SK-N-SH (cell line): ENCODE measurements at regions not wholly inside any gene's neighbourhood (a gene's known extent, or its start where the extent isn't known, plus 50 kb on each side); places are given as distances from the start of the nearest gene placed in this dataset.
"Not testable (repeated sequence)": the region's sequence is repeated elsewhere in the genome, so short reads cannot be mapped to it uniquely, and the experiment has no call there.

Experiments
- CTCF ChIA-PET: fragments of 300-600, 350-600 bp; formaldehyde crosslinking; extraction: SDS; loops from one replicate; lab custom pipeline; 2021; lab: Yijun Ruan, JAX
- POLR2A ChIA-PET: fragments of 350-600 bp; sonication (Branson Sonifier 250); formaldehyde crosslinking; extraction: SDS; loops from one replicate; lab custom pipeline; 2020; ENCODE audit warnings: antibody characterized with exemption, inconsistent platforms; lab: Yijun Ruan, JAX
- DNase-seq: peaks from one replicate; pipeline ENCODE4 v3.0.0; 2012
- H2AFZ ChIP-seq: fragments of 200-600 bp; sonication (generic); 2 replicates; pipeline ENCODE4 v1.8.1; 2016; ENCODE audit warnings: antibody characterized with exemption, mild to moderate bottlenecking, low read depth
- H3F3A ChIP-seq: fragments of 200-600 bp; sonication (generic); replicated peaks from 2 replicates; pipeline ENCODE3; 2016; ENCODE audit warnings: antibody characterized with exemption, mild to moderate bottlenecking; ENCODE audit not compliant: insufficient read depth
- H3K27ac ChIP-seq, 2 experiments: fragments of 200-500 bp in 1 of 2; fragments of 200-600 bp in 1 of 2; sonication (Bioruptor generic) in 1 of 2; sonication (generic), shearing (Covaris generic) in 1 of 2; 2 replicates each; pipeline versions ENCODE4 v1.5.1 to v1.6.1; 2014 to 2016; ENCODE audit warnings: low read depth in 2 of 2, inconsistent platforms in 1 of 2, low read length in 1 of 2, mild to moderate bottlenecking in 1 of 2, mixed read lengths in 1 of 2
- H3K27me3 ChIP-seq: fragments of 200-600 bp; sonication (generic), shearing (Covaris generic); 2 replicates; pipeline ENCODE4 v1.6.1; 2016; ENCODE audit warnings: mixed run types; ENCODE audit not compliant: insufficient read depth
- H3K36me3 ChIP-seq, 2 experiments: fragments of 200-500 bp in 1 of 2; fragments of 200-600 bp in 1 of 2; sonication (Bioruptor generic) in 1 of 2; sonication (generic) in 1 of 2; replicated peaks in 1 of 2; 2 replicates each; pipeline versions ENCODE3 to v1.5.1; 2014 to 2016; ENCODE audit warnings: low read length in 1 of 2, mild to moderate bottlenecking in 1 of 2; ENCODE audit not compliant: insufficient read depth in 2 of 2, control insufficient read depth in 1 of 2
- H3K4me1 ChIP-seq, 2 experiments: fragments of 200-500 bp in 1 of 2; fragments of 200-600 bp in 1 of 2; sonication (Bioruptor generic) in 1 of 2; sonication (generic), shearing (Covaris generic) in 1 of 2; 2 replicates each; pipeline versions ENCODE4 v1.5.1 to v1.6.1; 2014 to 2016; ENCODE audit warnings: low read depth in 1 of 2, low read length in 1 of 2, mixed run types in 1 of 2; ENCODE audit not compliant: insufficient read depth in 2 of 2, control insufficient read depth in 1 of 2
- H3K4me2 ChIP-seq: fragments of 200-600 bp; sonication (generic), shearing (Covaris generic); 2 replicates; pipeline ENCODE4 v1.6.1; 2017; ENCODE audit warnings: mixed run types
- H3K4me3 ChIP-seq, 2 experiments: fragments of 200-500 bp in 1 of 2; fragments of 200-600 bp in 1 of 2; sonication (Bioruptor generic) in 1 of 2; sonication (generic), shearing (Covaris generic) in 1 of 2; 2 replicates each; pipeline versions ENCODE4 v1.5.1 to v1.8.1; 2014 to 2016; ENCODE audit warnings: low read depth in 2 of 2, inconsistent platforms in 1 of 2, low read length in 1 of 2, mild to moderate bottlenecking in 1 of 2, mixed read lengths in 1 of 2, moderate library complexity in 1 of 2
- H3K79me2 ChIP-seq: fragments of 200-600 bp; sonication (generic); 2 replicates; pipeline ENCODE4 v1.8.1; 2017; ENCODE audit warnings: mild to moderate bottlenecking; ENCODE audit not compliant: insufficient read depth
- H3K9ac ChIP-seq: fragments of 200-600 bp; sonication (generic); 2 replicates; pipeline ENCODE4 v1.6.1; 2017; ENCODE audit warnings: mixed run types
- H3K9me2 ChIP-seq: fragments of 200-600 bp; sonication (generic); 2 replicates; pipeline ENCODE4 v1.6.1; 2017; ENCODE audit warnings: mixed run types
- H3K9me3 ChIP-seq: fragments of 200-600 bp; sonication (generic); 2 replicates; pipeline ENCODE4 v1.6.1; 2017; ENCODE audit warnings: mixed run types, mild to moderate bottlenecking, moderate library complexity
- H4K20me1 ChIP-seq: fragments of 200-600 bp; sonication (generic); 2 replicates; pipeline ENCODE4 v1.6.1; 2017; ENCODE audit warnings: mild to moderate bottlenecking, mixed run types; ENCODE audit not compliant: insufficient read depth
- JUND ChIP-seq: IDR thresholded peaks from 2 replicates; pipeline ENCODE4 v1.4.0; 2012
- RCOR1 ChIP-seq: fragments of 150-350 bp; IDR thresholded peaks from 2 replicates; pipeline ENCODE4 v1.6.1; 2017; ENCODE audit warnings: antibody characterized with exemption, low read length
- SIN3A ChIP-seq: IDR thresholded peaks from 2 replicates; pipeline ENCODE4 v1.6.1; 2012; ENCODE audit warnings: low read depth, mild to moderate bottlenecking, low read length, moderate library complexity, borderline replicate concordance
- WGBS: methylation state at CpG from one replicate; pipeline ENCODE4 v1.1.6; 2017; ENCODE audit warnings: low lambda C conversion rate; 5-methylcytosine and 5-hydroxymethylcytosine counted together
- TF ChIP-seq, protein P1 (sequence below): IDR thresholded peaks from 2 replicates; pipeline ENCODE4 v1.4.0; 2012; ENCODE audit warnings: low read depth, borderline replicate concordance
- TF ChIP-seq, protein P2 (sequence below): fragments of 150-350 bp; IDR thresholded peaks from 2 replicates; pipeline ENCODE4 v1.6.1; 2016; ENCODE audit warnings: mild to moderate bottlenecking, low read depth, low read length
- TF ChIP-seq, protein P3 (sequence below): IDR thresholded peaks from 2 replicates; pipeline ENCODE4 v1.4.0; 2012; ENCODE audit warnings: low read depth, borderline replicate concordance

DNA sequence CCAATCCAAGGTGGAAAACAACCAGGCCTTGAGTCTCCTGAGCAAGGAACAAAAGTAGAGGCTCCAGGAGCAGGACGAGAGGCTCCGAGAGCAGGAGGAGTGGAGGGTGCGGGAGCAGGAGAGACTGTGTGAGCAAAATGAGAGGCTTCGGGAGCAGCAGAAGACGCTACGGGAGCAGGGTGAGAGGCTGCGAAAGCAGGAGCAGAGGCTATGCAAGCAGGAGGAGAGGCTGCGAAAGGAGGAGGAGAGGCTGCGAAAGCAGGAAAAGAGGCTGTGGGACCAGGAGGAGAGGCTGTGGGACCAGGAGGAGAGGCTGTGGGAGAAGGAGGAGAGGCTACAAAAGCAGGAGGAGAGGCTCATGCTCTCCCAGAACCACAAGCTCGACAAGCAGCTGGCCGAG, 60.3 kb upstream of the UBE2Q2 start (continued):
- TF ChIP-seq, protein P1, sequence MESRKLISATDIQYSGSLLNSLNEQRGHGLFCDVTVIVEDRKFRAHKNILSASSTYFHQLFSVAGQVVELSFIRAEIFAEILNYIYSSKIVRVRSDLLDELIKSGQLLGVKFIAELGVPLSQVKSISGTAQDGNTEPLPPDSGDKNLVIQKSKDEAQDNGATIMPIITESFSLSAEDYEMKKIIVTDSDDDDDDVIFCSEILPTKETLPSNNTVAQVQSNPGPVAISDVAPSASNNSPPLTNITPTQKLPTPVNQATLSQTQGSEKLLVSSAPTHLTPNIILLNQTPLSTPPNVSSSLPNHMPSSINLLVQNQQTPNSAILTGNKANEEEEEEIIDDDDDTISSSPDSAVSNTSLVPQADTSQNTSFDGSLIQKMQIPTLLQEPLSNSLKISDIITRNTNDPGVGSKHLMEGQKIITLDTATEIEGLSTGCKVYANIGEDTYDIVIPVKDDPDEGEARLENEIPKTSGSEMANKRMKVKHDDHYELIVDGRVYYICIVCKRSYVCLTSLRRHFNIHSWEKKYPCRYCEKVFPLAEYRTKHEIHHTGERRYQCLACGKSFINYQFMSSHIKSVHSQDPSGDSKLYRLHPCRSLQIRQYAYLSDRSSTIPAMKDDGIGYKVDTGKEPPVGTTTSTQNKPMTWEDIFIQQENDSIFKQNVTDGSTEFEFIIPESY, result no peak
- TF ChIP-seq RCOR1 (no peak), JUND (no peak)
- TF ChIP-seq, protein P2, sequence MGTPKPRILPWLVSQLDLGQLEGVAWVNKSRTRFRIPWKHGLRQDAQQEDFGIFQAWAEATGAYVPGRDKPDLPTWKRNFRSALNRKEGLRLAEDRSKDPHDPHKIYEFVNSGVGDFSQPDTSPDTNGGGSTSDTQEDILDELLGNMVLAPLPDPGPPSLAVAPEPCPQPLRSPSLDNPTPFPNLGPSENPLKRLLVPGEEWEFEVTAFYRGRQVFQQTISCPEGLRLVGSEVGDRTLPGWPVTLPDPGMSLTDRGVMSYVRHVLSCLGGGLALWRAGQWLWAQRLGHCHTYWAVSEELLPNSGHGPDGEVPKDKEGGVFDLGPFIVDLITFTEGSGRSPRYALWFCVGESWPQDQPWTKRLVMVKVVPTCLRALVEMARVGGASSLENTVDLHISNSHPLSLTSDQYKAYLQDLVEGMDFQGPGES, result no peak

DNA sequence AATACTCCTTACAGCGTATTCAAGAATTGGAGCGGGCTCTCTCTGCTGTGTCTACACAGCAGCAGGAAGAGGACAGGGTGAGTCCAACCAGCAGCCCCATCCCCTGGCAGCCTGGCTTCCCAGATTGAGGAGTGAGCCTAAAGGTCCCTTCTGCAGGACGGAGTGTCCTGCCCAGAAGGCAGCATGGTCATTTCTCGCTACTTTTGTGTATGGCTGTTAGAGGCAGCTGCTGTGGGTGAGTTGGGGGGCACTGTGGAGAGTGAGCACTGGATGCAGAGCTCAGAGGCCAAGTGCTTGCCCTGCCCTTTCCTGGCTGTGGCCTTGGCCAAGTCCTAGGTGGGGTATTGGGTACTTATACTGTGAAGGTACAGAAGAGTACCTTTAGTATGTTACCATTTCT, 62.3 kb upstream of the UBE2Q2 start:
- 85% methylated on average over 4 of the region's 4 CpGs for WGBS
- H3K9ac ChIP-seq, DNase-seq, H3K27ac ChIP-seq, H2AFZ ChIP-seq, H3K9me3 ChIP-seq, H3K4me2 ChIP-seq, H4K20me1 ChIP-seq, H3K4me1 ChIP-seq, H3K36me3 ChIP-seq, H3K4me3 ChIP-seq, POLR2A ChIA-PET, H3K79me2 ChIP-seq, H3K9me2 ChIP-seq: not testable (repeated sequence)
- CTCF ChIA-PET, result interaction anchor here (1.7 kb wide), 1 partner anchor 21 kb away, joined by 5 read pairs; no protein-coding TSS in a partner anchor
- H3K27me3 ChIP-seq, result peaks cover 45% of the 10 kb centered on the region
- H3F3A ChIP-seq, result peaks cover 12% of the 10 kb centered on the region

DNA sequence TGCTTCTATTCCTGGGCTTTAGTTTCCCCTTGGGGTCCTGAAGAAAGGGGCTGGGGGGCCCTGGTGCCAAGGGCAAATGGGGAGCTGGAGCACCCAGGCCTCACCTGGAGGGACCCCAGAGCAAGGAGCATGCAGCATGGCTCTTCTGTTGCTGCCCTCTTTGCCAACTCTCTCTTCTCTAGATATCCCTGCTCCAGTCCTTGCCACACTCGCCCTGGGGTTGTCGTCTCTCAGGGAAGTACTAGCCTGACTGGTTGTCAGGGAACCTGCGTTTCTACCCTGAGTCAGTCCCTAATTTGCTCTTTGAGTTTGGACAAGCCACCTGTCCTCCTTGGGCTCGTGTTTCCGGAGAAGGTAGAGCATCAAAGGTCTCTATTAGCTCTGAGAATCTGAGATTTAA, 63.7 kb upstream of the UBE2Q2 start:
- H3K4me3 ChIP-seq, result no peak overlapping the region
- H3K36me3 ChIP-seq, result no peaks in the 10 kb centered on the region
- no peak for DNase-seq
- H3K4me2 ChIP-seq, result no peak overlapping the region
- H3K27ac ChIP-seq, result no peak overlapping the region
- H3K9ac ChIP-seq, result no peak overlapping the region
- no peaks in the 10 kb centered on the region for H3K9me3 ChIP-seq
- H3K9me2 ChIP-seq, result no peaks in the 10 kb centered on the region
- WGBS, result 68% methylated on average over 5 of the region's 5 CpGs
- peaks cover 0 to 7% of the 10 kb centered on the region in 2 experiments; a peak in 1 of 4 replicates for H3K4me1 ChIP-seq
- peaks cover 41% of the 10 kb centered on the region; the same call in 1 of the 2 replicates for H3K27me3 ChIP-seq
- no peak for TF ChIP-seq SIN3A
- TF ChIP-seq, protein P3, sequence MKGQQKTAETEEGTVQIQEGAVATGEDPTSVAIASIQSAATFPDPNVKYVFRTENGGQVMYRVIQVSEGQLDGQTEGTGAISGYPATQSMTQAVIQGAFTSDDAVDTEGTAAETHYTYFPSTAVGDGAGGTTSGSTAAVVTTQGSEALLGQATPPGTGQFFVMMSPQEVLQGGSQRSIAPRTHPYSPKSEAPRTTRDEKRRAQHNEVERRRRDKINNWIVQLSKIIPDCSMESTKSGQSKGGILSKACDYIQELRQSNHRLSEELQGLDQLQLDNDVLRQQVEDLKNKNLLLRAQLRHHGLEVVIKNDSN, result no peak
- H3F3A ChIP-seq, result peaks cover 12% of the 10 kb centered on the region
- ChIA-PET CTCF (interaction anchor here (1.7 kb wide), 1 partner anchor 23 kb away, joined by 5 read pairs; no protein-coding TSS in a partner anchor), POLR2A (no interaction called here)
- H4K20me1 ChIP-seq, result no peaks in the 10 kb centered on the region
- no peak overlapping the region for H2AFZ ChIP-seq
- no peaks in the 10 kb centered on the region for H3K79me2 ChIP-seq
